Fibroblast of villous mesenchyme (primary cell): ENCODE measurements at regions not wholly inside any gene's neighbourhood (a gene's known extent, or its start where the extent isn't known, plus 50 kb on each side); places are given as distances from the start of the nearest gene placed in this dataset.

Experiments used
- DNase-seq: peaks from one replicate; pipeline ENCODE4 v3.0.0-alpha.2; 2010; ENCODE audit warnings: low read depth
- H3K4me3 ChIP-seq: 2 replicates; pipeline ENCODE4 v1.5.1; 2011; ENCODE audit warnings: low read depth, mild to moderate bottlenecking, low read length
- CTCF ChIP-seq: IDR thresholded peaks from 2 replicates; pipeline ENCODE4 v1.5.1; 2012; ENCODE audit warnings: low read depth, mild to moderate bottlenecking, low read length; ENCODE audit not compliant: insufficient read depth

- H3K4me3 ChIP-seq: no peak overlapping the region
- no peak for TF ChIP-seq CTCF
- DNase-seq: no peak
Measured at GRCh38 chr16:35746281-35746962, 2287.0 kb downstream of the TP53TG3F start.

GRCh38 chr16:35746963-35747657 is 2287.7 kb downstream of the TP53TG3F start:
- no peak for TF ChIP-seq CTCF
- H3K4me3 ChIP-seq: no peak overlapping the region
- no peak for DNase-seq

GRCh38 chr16:35747658-35748455 is 2288.4 kb downstream of the TP53TG3F start:
- no peak overlapping the region for H3K4me3 ChIP-seq
- TF ChIP-seq CTCF: no peak
- DNase-seq: no peak

- no peak for DNase-seq
Measured at GRCh38 chr16:35748621-35749252, 2289.3 kb downstream of the TP53TG3F start.

GRCh38 chr16:35749253-35750141 is 2290.1 kb downstream of the TP53TG3F start:
- H3K4me3 ChIP-seq: no peak overlapping the region
- no peak for TF ChIP-seq CTCF
- no peak for DNase-seq

More at GRCh38 chr16:35748621-35749252, 2289.3 kb downstream of the TP53TG3F start:
- TF ChIP-seq CTCF: no peak
- no peak overlapping the region for H3K4me3 ChIP-seq
